Kidney epithelial cell (primary cell): ENCODE measurements at regions not wholly inside any gene's neighbourhood (a gene's known extent, or its start where the extent isn't known, plus 50 kb on each side); places are given as distances from the start of the nearest gene placed in this dataset.

Experiments
- DNase-seq: peaks from one replicate; pipeline ENCODE4 v3.0.0-alpha.2; 2010; ENCODE audit warnings: low read depth
- H3K27me3 ChIP-seq: 2 replicates; pipeline ENCODE4 v1.6.0; 2011; ENCODE audit warnings: low read length; ENCODE audit not compliant: control insufficient read depth, insufficient read depth
- H3K36me3 ChIP-seq: 2 replicates; pipeline ENCODE4 v1.5.1; 2011; ENCODE audit warnings: low read length; ENCODE audit not compliant: control insufficient read depth, insufficient read depth
- H3K4me3 ChIP-seq: 2 replicates; pipeline ENCODE4 v1.5.1; 2011; ENCODE audit warnings: low read depth, mild to moderate bottlenecking, control low read depth, low read length
- CTCF ChIP-seq: IDR thresholded peaks from 2 replicates; pipeline ENCODE4 v1.5.1; 2011; ENCODE audit warnings: mild to moderate bottlenecking, moderate library complexity, low read length, control low read depth, inconsistent platforms; ENCODE audit not compliant: insufficient read depth, poor library complexity, severe bottlenecking

- TF ChIP-seq CTCF, result no peak
- Histone ChIP-seq H3K36me3 (no peaks in the 10 kb centered on the region), H3K27me3 (peaks cover 52% of the 10 kb centered on the region), H3K4me3 (no peak overlapping the region)
- DNase-seq, result no peak
These were observed 91.3 kb upstream of the ANO1 start for GRCh38 chr11:69986830-69987229.

- no peaks in the 10 kb centered on the region for H3K36me3 ChIP-seq
- no peak overlapping the region for H3K4me3 ChIP-seq
- no peak for TF ChIP-seq CTCF
- H3K27me3 ChIP-seq, result peaks cover 16% of the 10 kb centered on the region
- DNase-seq, result no peak
These were observed 86.1 kb upstream of the ANO1 start for GRCh38 chr11:69992026-69992425.

- Histone ChIP-seq H3K27me3 (peaks cover 6% of the 10 kb centered on the region), H3K36me3 (no peaks in the 10 kb centered on the region), H3K4me3 (no peak overlapping the region)
- no peak for DNase-seq
- no peak for TF ChIP-seq CTCF
These were observed 85.0 kb upstream of the ANO1 start for GRCh38 chr11:69992943-69993694.

- H3K36me3 ChIP-seq, result no peaks in the 10 kb centered on the region
- no peak for DNase-seq
- no peak for TF ChIP-seq CTCF
- H3K4me3 ChIP-seq, result no peak overlapping the region
- H3K27me3 ChIP-seq, result peaks cover 4% of the 10 kb centered on the region
These were observed 83.3 kb upstream of the ANO1 start for GRCh38 chr11:69994810-69995209.

- H3K27me3 ChIP-seq, result peaks cover 4% of the 10 kb centered on the region
- no peak for DNase-seq
- no peak overlapping the region for H3K4me3 ChIP-seq
- no peak for TF ChIP-seq CTCF
- H3K36me3 ChIP-seq, result no peaks in the 10 kb centered on the region
These were observed 82.4 kb upstream of the ANO1 start for GRCh38 chr11:69995697-69996096.

- Histone ChIP-seq H3K27me3 (peaks cover 4% of the 10 kb centered on the region), H3K4me3 (no peak overlapping the region), H3K36me3 (no peaks in the 10 kb centered on the region)
- TF ChIP-seq CTCF, result no peak
- no peak for DNase-seq
These were observed 81.7 kb upstream of the ANO1 start for GRCh38 chr11:69996451-69996850.
